HepG2 (cell line): ENCODE measurements at regions not wholly inside any gene's neighbourhood (a gene's known extent, or its start where the extent isn't known, plus 50 kb on each side); places are given as distances from the start of the nearest gene placed in this dataset.

Experiments
- AHR ChIP-seq: IDR thresholded peaks from 2 replicates; pipeline ENCODE4 v1.6.1; 2018; ENCODE audit warnings: missing genetic modification reagents, missing compliant biosample characterization
- ARNT2 ChIP-seq: sonication (generic); formaldehyde crosslinking; IDR thresholded peaks from 2 replicates; pipeline ENCODE4 v1.8.0; 2022; ENCODE audit warnings: mild to moderate bottlenecking, low read depth, missing genetic modification reagents, moderate library complexity
- ATRX ChIP-seq: sonication (generic); formaldehyde crosslinking; IDR thresholded peaks from 2 replicates; pipeline ENCODE4 v1.4.0; 2020; ENCODE audit warnings: missing genetic modification reagents, borderline replicate concordance
- GLI4 ChIP-seq: sonication (generic); formaldehyde crosslinking; IDR thresholded peaks from 2 replicates; pipeline ENCODE4 v1.5.1; 2020; ENCODE audit warnings: missing genetic modification reagents, mild to moderate bottlenecking, moderate library complexity, borderline replicate concordance
- KDM3A ChIP-seq: IDR thresholded peaks from 2 replicates; pipeline ENCODE4 v1.6.1; 2018; ENCODE audit warnings: low read depth, missing compliant biosample characterization
- KDM4B ChIP-seq: sonication (generic); formaldehyde crosslinking; IDR thresholded peaks from 2 replicates; pipeline ENCODE4 v1.4.0; 2020; ENCODE audit warnings: missing genetic modification reagents
- MAFF ChIP-seq: IDR thresholded peaks from 2 replicates; pipeline ENCODE4 v1.6.1; 2011; ENCODE audit warnings: low read depth, low read length, improper control_type of control experiment
- MXI1 ChIP-seq: IDR thresholded peaks from 3 replicates; pipeline ENCODE4 v1.6.1; 2012; ENCODE audit warnings: low read depth, low read length, inconsistent platforms, borderline replicate concordance
- NR2C2 ChIP-seq: sonication (generic); formaldehyde crosslinking; IDR thresholded peaks from 2 replicates; pipeline ENCODE4 v1.4.0; 2020; ENCODE audit warnings: missing genetic modification reagents, mild to moderate bottlenecking, moderate library complexity, borderline replicate concordance
- NRL ChIP-seq: sonication (generic); formaldehyde crosslinking; IDR thresholded peaks from 2 replicates; pipeline ENCODE4 v1.5.0; 2020; ENCODE audit warnings: missing genetic modification reagents, mild to moderate bottlenecking, moderate library complexity, borderline replicate concordance
- POLR2A ChIP-seq, 2 experiments: IDR thresholded peaks; 2 replicates each; pipeline ENCODE4 v1.6.1; 2011; ENCODE audit warnings: low read depth in 2 of 2, low read length in 2 of 2, mild to moderate bottlenecking in 1 of 2, moderate library complexity in 1 of 2; ENCODE audit not compliant: insufficient read depth in 1 of 2
- SMARCE1 ChIP-seq: fragments of 450-650 bp; IDR thresholded peaks from 2 replicates; pipeline ENCODE4 v1.6.1; 2017; ENCODE audit warnings: borderline replicate concordance
- SRY ChIP-seq: sonication (generic); formaldehyde crosslinking; IDR thresholded peaks from 2 replicates; pipeline ENCODE4 v1.8.0; 2022; ENCODE audit warnings: mild to moderate bottlenecking, missing genetic modification reagents
- ZKSCAN5 ChIP-seq: sonication (generic); formaldehyde crosslinking; IDR thresholded peaks from 2 replicates; pipeline ENCODE4 v1.5.1; 2020; ENCODE audit warnings: mild to moderate bottlenecking, missing genetic modification reagents
- ZMYM2 ChIP-seq: sonication (generic); formaldehyde crosslinking; IDR thresholded peaks from 2 replicates; pipeline ENCODE4 v1.8.0; 2022; ENCODE audit warnings: mild to moderate bottlenecking, missing genetic modification reagents
- ZNF12 ChIP-seq: sonication (generic); formaldehyde crosslinking; IDR thresholded peaks from 2 replicates; pipeline ENCODE4 v1.5.0; 2020; ENCODE audit warnings: missing genetic modification reagents
- ZNF333 ChIP-seq: sonication (generic); formaldehyde crosslinking; IDR thresholded peaks from 2 replicates; pipeline ENCODE4 v1.4.0; 2020; ENCODE audit warnings: mild to moderate bottlenecking, missing genetic modification reagents, borderline replicate concordance
- ZNF44 ChIP-seq: sonication (generic); formaldehyde crosslinking; IDR thresholded peaks from 2 replicates; pipeline ENCODE4 v1.5.1; 2020; ENCODE audit warnings: mild to moderate bottlenecking, missing genetic modification reagents
- ZNF549 ChIP-seq: sonication (generic); formaldehyde crosslinking; IDR thresholded peaks from 2 replicates; pipeline ENCODE4 v1.5.0; 2020; ENCODE audit warnings: missing genetic modification reagents
- ZNF574 ChIP-seq: sonication (generic); formaldehyde crosslinking; IDR thresholded peaks from 2 replicates; pipeline ENCODE4 v1.4.0; 2020; ENCODE audit warnings: missing genetic modification reagents
- ZNF580 ChIP-seq: IDR thresholded peaks from 2 replicates; pipeline ENCODE4 v1.6.1; 2016; ENCODE audit warnings: low read depth, borderline replicate concordance
- ZNF7 ChIP-seq: IDR thresholded peaks from 2 replicates; pipeline ENCODE4 v1.6.1; 2016; ENCODE audit warnings: missing biosample characterization, missing genetic modification reagents
- ZNF713 ChIP-seq: sonication (generic); formaldehyde crosslinking; IDR thresholded peaks from 2 replicates; pipeline ENCODE4 v1.4.0; 2020; ENCODE audit warnings: mild to moderate bottlenecking, missing genetic modification reagents
- TF ChIP-seq, protein P1 (sequence below): sonication (generic); formaldehyde crosslinking; IDR thresholded peaks from 2 replicates; pipeline ENCODE4 v1.5.0; 2020; ENCODE audit warnings: mild to moderate bottlenecking, missing genetic modification reagents
- TF ChIP-seq, protein P2 (sequence below): sonication (generic); formaldehyde crosslinking; IDR thresholded peaks from 2 replicates; pipeline ENCODE4 v1.8.1; 2023; ENCODE audit warnings: mild to moderate bottlenecking, moderate library complexity, missing genetic modification reagents

DNA sequence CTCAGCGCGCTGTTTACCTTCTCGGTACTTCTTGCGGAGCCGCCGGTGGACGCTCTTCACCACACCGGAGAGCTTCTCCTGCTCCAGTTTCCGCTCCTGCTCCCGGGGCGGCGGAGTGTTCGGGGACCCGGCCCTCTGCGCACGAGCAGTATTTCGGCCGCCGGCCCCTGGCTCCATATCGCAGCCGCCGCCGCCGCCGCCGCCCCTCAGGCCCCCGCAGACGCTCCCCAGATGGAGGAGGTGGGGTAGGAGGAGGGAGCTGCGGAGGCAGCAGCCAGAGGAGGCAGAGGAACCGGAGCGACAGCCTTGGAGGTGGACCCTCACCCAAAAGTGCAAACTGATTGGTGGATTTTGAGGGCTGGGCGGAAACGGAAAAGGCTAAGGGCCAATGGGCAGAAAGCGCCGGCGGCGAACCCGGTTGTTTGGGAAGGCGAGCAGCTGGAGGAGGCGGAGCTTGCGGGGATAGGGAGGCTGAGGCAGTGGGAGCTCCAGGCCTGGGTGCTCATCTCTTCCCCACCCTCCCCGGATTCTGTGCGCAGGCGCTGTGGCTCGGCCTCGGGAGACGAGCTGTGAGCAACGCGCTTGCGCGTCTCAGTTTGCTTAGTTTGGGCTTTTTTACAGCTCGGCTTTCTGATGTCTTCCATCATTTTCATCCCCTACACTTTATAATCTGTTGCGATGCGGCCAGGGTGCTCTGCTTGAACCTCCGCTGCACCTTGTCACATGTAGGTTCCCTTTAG, 146.9 kb downstream of the GPR85 start (continued):
- TF ChIP-seq ZNF333 (CRISPR knock-in tag): no peak
- no peak; the same call in 1 of the 2 replicates for TF ChIP-seq KDM4B
- no peak for TF ChIP-seq ZNF713 (CRISPR knock-in tag)
- no peak for TF ChIP-seq ZNF549 (CRISPR knock-in tag)
- no peak for TF ChIP-seq ZNF12 (CRISPR knock-in tag)
- TF ChIP-seq, protein P1, sequence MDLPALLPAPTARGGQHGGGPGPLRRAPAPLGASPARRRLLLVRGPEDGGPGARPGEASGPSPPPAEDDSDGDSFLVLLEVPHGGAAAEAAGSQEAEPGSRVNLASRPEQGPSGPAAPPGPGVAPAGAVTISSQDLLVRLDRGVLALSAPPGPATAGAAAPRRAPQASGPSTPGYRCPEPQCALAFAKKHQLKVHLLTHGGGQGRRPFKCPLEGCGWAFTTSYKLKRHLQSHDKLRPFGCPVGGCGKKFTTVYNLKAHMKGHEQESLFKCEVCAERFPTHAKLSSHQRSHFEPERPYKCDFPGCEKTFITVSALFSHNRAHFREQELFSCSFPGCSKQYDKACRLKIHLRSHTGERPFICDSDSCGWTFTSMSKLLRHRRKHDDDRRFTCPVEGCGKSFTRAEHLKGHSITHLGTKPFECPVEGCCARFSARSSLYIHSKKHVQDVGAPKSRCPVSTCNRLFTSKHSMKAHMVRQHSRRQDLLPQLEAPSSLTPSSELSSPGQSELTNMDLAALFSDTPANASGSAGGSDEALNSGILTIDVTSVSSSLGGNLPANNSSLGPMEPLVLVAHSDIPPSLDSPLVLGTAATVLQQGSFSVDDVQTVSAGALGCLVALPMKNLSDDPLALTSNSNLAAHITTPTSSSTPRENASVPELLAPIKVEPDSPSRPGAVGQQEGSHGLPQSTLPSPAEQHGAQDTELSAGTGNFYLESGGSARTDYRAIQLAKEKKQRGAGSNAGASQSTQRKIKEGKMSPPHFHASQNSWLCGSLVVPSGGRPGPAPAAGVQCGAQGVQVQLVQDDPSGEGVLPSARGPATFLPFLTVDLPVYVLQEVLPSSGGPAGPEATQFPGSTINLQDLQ (CRISPR knock-in tag): no peak
- TF ChIP-seq ZNF580: no peak
- TF ChIP-seq ZNF44 (CRISPR knock-in tag): 0 out of 2 replicates have a peak, but pooled peaks have one; percentile 66
- no peak for TF ChIP-seq AHR
- TF ChIP-seq ZNF574 (CRISPR knock-in tag): peak; percentile 68; the same call in 1 of the 2 replicates
- TF ChIP-seq POLR2A (IDR thresholded peaks at IDR 0.05; ENCODE audit: insufficient read depth in 1 of 2, low read depth in 2 of 2, low read length in 2 of 2): peak; percentile 65 to 68
- peak; percentile 37; the same call in 1 of the 3 replicates for TF ChIP-seq MXI1
- TF ChIP-seq ZKSCAN5 (CRISPR knock-in tag): no peak
- no peak for TF ChIP-seq NR2C2 (CRISPR knock-in tag)
- no peak for TF ChIP-seq ARNT2 (CRISPR knock-in tag)
- 0 out of 2 replicates have a peak, but pooled peaks have one; percentile 57 for TF ChIP-seq GLI4
- 0 out of 2 replicates have a peak, but pooled peaks have one; percentile 18 for TF ChIP-seq NRL (CRISPR knock-in tag)
- peak; percentile 53; the same call in 1 of the 2 replicates for TF ChIP-seq SRY (CRISPR knock-in tag)
- TF ChIP-seq SMARCE1: no peak
- peak; percentile 69; the same call in 1 of the 2 replicates for TF ChIP-seq KDM3A (CRISPR knock-in tag)
- no peak for TF ChIP-seq ZNF7
- TF ChIP-seq MAFF: no peak
- TF ChIP-seq ZMYM2 (CRISPR knock-in tag): no peak
- TF ChIP-seq ATRX (CRISPR knock-in tag): no peak
- TF ChIP-seq, protein P2, sequence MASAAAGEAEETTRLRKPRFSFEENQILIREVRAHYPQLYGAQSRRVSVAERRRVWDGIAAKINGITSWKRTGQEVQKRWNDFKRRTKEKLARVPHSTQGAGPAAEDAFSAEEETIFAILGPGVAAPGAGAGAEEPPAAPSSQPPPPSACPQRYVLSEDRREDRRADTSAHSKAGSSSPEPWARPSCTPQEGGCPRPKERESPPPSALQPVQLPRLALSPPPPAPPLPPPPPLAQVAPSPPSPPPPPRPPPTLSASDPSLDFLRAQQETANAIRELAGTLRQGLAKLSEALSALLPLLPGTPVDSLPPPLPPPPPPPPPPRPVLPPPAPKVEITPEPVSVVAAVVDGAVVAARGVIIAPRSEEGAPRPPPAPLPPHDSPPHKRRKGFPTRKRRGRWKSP: no peak
